Neural progenitor cell (in vitro differentiated cells): ENCODE measurements at regions not wholly inside any gene's neighbourhood (a gene's known extent, or its start where the extent isn't known, plus 50 kb on each side); places are given as distances from the start of the nearest gene placed in this dataset.

Experiments
- DNase-seq: peaks from one replicate; pipeline ENCODE4 v3.0.0-alpha.2; 2016; ENCODE audit warnings: low spot score
- H2AFZ ChIP-seq: fragments of 200-600 bp; sonication (generic); replicated peaks from 2 replicates; pipeline ENCODE4 v1.6.1; 2016; ENCODE audit warnings: antibody characterized with exemption
- H3F3A ChIP-seq: fragments of 200-600 bp; sonication (generic); 2 replicates; pipeline ENCODE4 v1.6.1; 2016; ENCODE audit warnings: antibody characterized with exemption, low read depth
- H3K27ac ChIP-seq: fragments of 200-600 bp; sonication (generic); 2 replicates; pipeline ENCODE4 v1.5.1; 2016; ENCODE audit warnings: mild to moderate bottlenecking
- H3K27me3 ChIP-seq: fragments of 200-600 bp; sonication (generic); 2 replicates; pipeline ENCODE4 v1.6.1; 2016; ENCODE audit warnings: mild to moderate bottlenecking, moderate library complexity
- H3K36me3 ChIP-seq: fragments of 200-600 bp; sonication (generic); 2 replicates; pipeline ENCODE4 v1.5.1; 2016
- H3K4me1 ChIP-seq: fragments of 200-600 bp; sonication (generic); 2 replicates; pipeline ENCODE4 v1.6.1; 2016; ENCODE audit warnings: mixed run types
- H3K4me2 ChIP-seq: fragments of 200-600 bp; sonication (generic); 2 replicates; pipeline ENCODE4 v1.6.1; 2016
- H3K4me3 ChIP-seq: fragments of 200-600 bp; sonication (generic); 2 replicates; pipeline ENCODE4 v1.5.1; 2016
- H3K79me2 ChIP-seq: fragments of 200-600 bp; sonication (generic); 2 replicates; pipeline ENCODE4 v1.6.1; 2016; ENCODE audit warnings: low read depth
- H3K9ac ChIP-seq: fragments of 200-600 bp; sonication (generic); 2 replicates; pipeline ENCODE4 v1.6.1; 2016
- H3K9me3 ChIP-seq: fragments of 200-600 bp; sonication (generic); 2 replicates; pipeline ENCODE4 v1.5.1; 2016; ENCODE audit warnings: low read depth
- H4K20me1 ChIP-seq: fragments of 200-600 bp; sonication (generic); 2 replicates; pipeline ENCODE4 v1.6.1; 2016; ENCODE audit warnings: low read depth
- H3K27ac Mint-ChIP-seq: 3 replicates; pipeline ENCODE4 v1.8.0; 2021; ENCODE audit warnings: mixed read lengths
- H3K27me3 Mint-ChIP-seq: 2 replicates; pipeline ENCODE4 v1.8.0; 2022; ENCODE audit warnings: low read depth, mild to moderate bottlenecking, inconsistent platforms, moderate library complexity, mixed read lengths; ENCODE audit not compliant: insufficient read depth
- H3K36me3 Mint-ChIP-seq: 3 replicates; pipeline ENCODE4 v1.8.0; 2021; ENCODE audit warnings: mixed read lengths
- H3K4me1 Mint-ChIP-seq: 3 replicates; pipeline ENCODE4 v1.8.0; 2021; ENCODE audit warnings: mixed read lengths
- H3K4me3 Mint-ChIP-seq: 3 replicates; pipeline ENCODE4 v1.8.0; 2021; ENCODE audit warnings: mild to moderate bottlenecking, moderate library complexity, mixed read lengths
- H3K9me3 Mint-ChIP-seq: 3 replicates; pipeline ENCODE4 v1.8.0; 2020; ENCODE audit warnings: mixed read lengths
- CTCF ChIP-seq: fragments of 200-600 bp; sonication (generic); IDR thresholded peaks from 2 replicates; pipeline ENCODE4 v1.5.1; 2017; ENCODE audit warnings: antibody characterized with exemption, mild to moderate bottlenecking
- EZH2 ChIP-seq: fragments of 200-600 bp; sonication (generic); IDR thresholded peaks from 2 replicates; pipeline ENCODE4 v1.6.1; 2017; ENCODE audit warnings: antibody characterized with exemption, mild to moderate bottlenecking, moderate library complexity
- EZH2phosphoT487 ChIP-seq: fragments of 200-600 bp; sonication (generic); IDR thresholded peaks from 2 replicates; pipeline ENCODE4 v1.6.1; 2017; ENCODE audit warnings: antibody characterized with exemption

DNA sequence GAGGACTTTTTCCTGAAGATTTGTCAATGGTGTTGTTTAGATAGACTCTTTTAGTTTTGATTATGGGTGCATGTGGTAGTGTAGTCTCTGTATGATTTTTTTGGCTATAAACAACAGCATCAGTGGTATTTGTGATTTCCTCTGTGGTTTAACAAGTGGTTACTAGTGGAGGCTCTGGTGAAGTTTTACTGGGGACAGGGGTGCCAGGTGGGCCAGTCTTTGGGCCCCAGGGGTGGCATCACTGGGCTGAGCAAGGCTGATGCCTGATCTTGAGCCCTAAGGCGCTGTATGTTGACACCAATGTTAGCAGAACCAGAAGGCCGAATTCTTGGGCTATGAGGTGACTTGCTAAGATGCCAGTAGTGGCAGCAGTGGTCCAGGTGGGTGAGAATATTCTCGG is 811.4 kb downstream of the DACH1 start:
- no peak for TF ChIP-seq EZH2phosphoT487
- no peak for TF ChIP-seq EZH2
- no peak for TF ChIP-seq CTCF
- H2AFZ ChIP-seq = no peak overlapping the region
- no peaks in the 10 kb centered on the region for H3K27me3 Mint-ChIP-seq
- H3K27me3 ChIP-seq = no peaks in the 10 kb centered on the region
- no peaks in the 10 kb centered on the region for H3K4me1 ChIP-seq
- H3K9ac ChIP-seq = no peak overlapping the region
- H4K20me1 ChIP-seq = no peaks in the 10 kb centered on the region
- no peaks in the 10 kb centered on the region for H3K36me3 Mint-ChIP-seq
- no peak overlapping the region for H3K4me3 Mint-ChIP-seq
- H3K4me2 ChIP-seq = no peak overlapping the region
- no peak overlapping the region for H3K27ac Mint-ChIP-seq
- H3K4me1 Mint-ChIP-seq = no peaks in the 10 kb centered on the region
- no peak overlapping the region for H3K4me3 ChIP-seq
- no peaks in the 10 kb centered on the region for H3K9me3 ChIP-seq
- H3F3A ChIP-seq = no peaks in the 10 kb centered on the region
- H3K9me3 Mint-ChIP-seq = peaks cover 16% of the 10 kb centered on the region
- DNase-seq = no peak
- H3K27ac ChIP-seq = no peak overlapping the region
- no peaks in the 10 kb centered on the region for H3K79me2 ChIP-seq
- H3K36me3 ChIP-seq = no peaks in the 10 kb centered on the region

DNA sequence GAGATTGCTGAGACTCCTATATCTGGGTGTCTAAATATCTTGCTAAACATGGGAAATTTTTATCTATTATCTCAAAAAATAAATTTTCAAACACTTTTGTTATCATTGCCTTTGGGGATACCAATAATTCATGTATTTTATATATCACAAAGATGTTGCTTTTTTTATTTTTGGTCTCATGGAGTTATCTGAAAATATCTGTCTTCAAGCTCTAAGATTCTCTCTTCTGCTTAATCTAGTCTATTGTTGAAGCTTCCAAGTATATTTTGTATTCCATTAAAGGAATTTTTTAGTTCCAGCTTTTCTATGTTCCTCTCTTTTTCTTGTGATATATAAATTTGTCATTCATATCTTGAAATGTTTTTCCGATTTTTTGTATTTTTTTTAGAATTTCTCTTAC is 812.0 kb downstream of the DACH1 start:
- H3K36me3 Mint-ChIP-seq = no peaks in the 10 kb centered on the region
- Histone ChIP-seq H2AFZ (no peak overlapping the region), H3K4me3 (no peak overlapping the region), H3K9ac (no peak overlapping the region), H3K9me3 (no peaks in the 10 kb centered on the region), H3K79me2 (no peaks in the 10 kb centered on the region), H3F3A (no peaks in the 10 kb centered on the region), H3K27me3 (no peaks in the 10 kb centered on the region), H3K36me3 (no peaks in the 10 kb centered on the region), H4K20me1 (no peaks in the 10 kb centered on the region), H3K27ac (no peak overlapping the region), H3K4me2 (no peak overlapping the region), H3K4me1 (no peaks in the 10 kb centered on the region)
- no peak overlapping the region for H3K27ac Mint-ChIP-seq
- TF ChIP-seq EZH2phosphoT487 (no peak), CTCF (no peak), EZH2 (no peak)
- H3K27me3 Mint-ChIP-seq = no peaks in the 10 kb centered on the region
- no peaks in the 10 kb centered on the region for H3K4me1 Mint-ChIP-seq
- H3K4me3 Mint-ChIP-seq = no peak overlapping the region
- H3K9me3 Mint-ChIP-seq = peaks cover 16% of the 10 kb centered on the region
- no peak for DNase-seq

DNA sequence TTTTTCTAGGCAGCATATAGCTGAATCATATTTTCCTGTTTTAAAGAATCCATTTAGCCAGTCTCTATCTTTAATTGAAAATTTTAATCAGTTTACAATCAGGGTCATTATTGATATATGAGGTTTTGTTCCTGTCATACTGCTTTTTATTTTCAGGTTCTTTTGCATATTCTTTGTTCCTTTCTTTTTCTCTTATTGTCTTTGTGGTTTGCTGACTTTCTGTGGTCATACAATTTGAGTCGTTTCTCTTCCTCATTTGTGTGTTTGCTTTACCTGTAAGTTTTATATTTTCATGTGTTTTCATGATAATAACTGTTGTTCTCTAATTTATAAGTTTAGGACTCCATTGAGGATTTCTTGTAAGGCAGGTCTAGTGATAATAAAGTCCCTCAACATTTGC is 812.6 kb downstream of the DACH1 start:
- Histone ChIP-seq H3K4me1 (no peaks in the 10 kb centered on the region), H3F3A (no peaks in the 10 kb centered on the region), H2AFZ (no peak overlapping the region), H3K4me2 (no peak overlapping the region), H3K79me2 (no peaks in the 10 kb centered on the region), H4K20me1 (no peaks in the 10 kb centered on the region), H3K9me3 (no peaks in the 10 kb centered on the region), H3K36me3 (no peaks in the 10 kb centered on the region), H3K4me3 (no peak overlapping the region), H3K9ac (no peak overlapping the region), H3K27ac (no peak overlapping the region), H3K27me3 (no peaks in the 10 kb centered on the region)
- no peaks in the 10 kb centered on the region for H3K4me1 Mint-ChIP-seq
- no peak overlapping the region for H3K27ac Mint-ChIP-seq
- no peaks in the 10 kb centered on the region for H3K27me3 Mint-ChIP-seq
- peaks cover 16% of the 10 kb centered on the region for H3K9me3 Mint-ChIP-seq
- H3K36me3 Mint-ChIP-seq = no peaks in the 10 kb centered on the region
- no peak overlapping the region for H3K4me3 Mint-ChIP-seq
- TF ChIP-seq EZH2phosphoT487 (no peak), EZH2 (no peak), CTCF (no peak)
- DNase-seq = no peak

GRCh38 chr13:71051573-71051972 is 815.4 kb downstream of the DACH1 start:
- H2AFZ ChIP-seq = no peak overlapping the region
- H3K79me2 ChIP-seq = no peaks in the 10 kb centered on the region
- peaks cover 6% of the 10 kb centered on the region for H3K4me1 ChIP-seq
- Mint-ChIP-seq H3K36me3 (no peaks in the 10 kb centered on the region), H3K27me3 (no peaks in the 10 kb centered on the region), H3K9me3 (peaks cover 14% of the 10 kb centered on the region), H3K4me3 (no peak overlapping the region), H3K4me1 (no peaks in the 10 kb centered on the region), H3K27ac (no peak overlapping the region)
- H3K9ac ChIP-seq = no peak overlapping the region
- no peak for DNase-seq
- TF ChIP-seq EZH2phosphoT487 = no peak
- no peak for TF ChIP-seq CTCF
- TF ChIP-seq EZH2 = no peak
- H3K36me3 ChIP-seq = no peaks in the 10 kb centered on the region
- no peaks in the 10 kb centered on the region for H4K20me1 ChIP-seq
- no peaks in the 10 kb centered on the region for H3K9me3 ChIP-seq
- no peak overlapping the region for H3K4me3 ChIP-seq
- H3K4me2 ChIP-seq = no peak overlapping the region
- peaks cover 2% of the 10 kb centered on the region for H3F3A ChIP-seq
- H3K27me3 ChIP-seq = no peaks in the 10 kb centered on the region
- H3K27ac ChIP-seq = no peak overlapping the region
